K562 (cell line): ENCODE measurements at regions not wholly inside any gene's neighbourhood (a gene's known extent, or its start where the extent isn't known, plus 50 kb on each side); places are given as distances from the start of the nearest gene placed in this dataset.

ENCODE experiments used
- ATAC-seq: fragments of 200-7000 bp; cut with Tn5 transposase; 3 replicates; pipeline ENCODE4 v1.9.1; 2020; ENCODE audit warnings: moderate library complexity
- BruUV-seq: library from RNA; stranded (reverse); fragments of 400-500 nt; replicated peaks from 2 replicates; lab custom pipeline; 2021; lab: Mats Ljungman, UMichigan
- CTCF ChIA-PET: fragments of 300-600 bp; formaldehyde crosslinking; extraction: SDS; loops from one replicate; lab custom pipeline; 2021; ENCODE audit warnings: low intra/inter-chr PET ratio; lab: Yijun Ruan, JAX
- POLR2A ChIA-PET: fragments of 300-600, 350-650 bp; sonication (Branson Sonifier 250); formaldehyde crosslinking; extraction: SDS; loops from one replicate; lab custom pipeline; 2021; ENCODE audit warnings: antibody characterized with exemption, inconsistent platforms; lab: Yijun Ruan, JAX
- DNase-seq, 4 experiments: peaks; one replicate each; pipeline versions ENCODE4 v3.0.0 to v3.0.0-alpha.2; 2011 to 2018; ENCODE audit warnings: low spot score in 3 of 4, mixed read lengths in 3 of 4; ENCODE audit errors: extremely low read depth in 1 of 4
- FAIRE-seq: peaks from 2 replicates; lab custom pipeline; 2011; peaks lifted over from hg19 to GRCh38; lab: Jason Lieb, UNC
- H2AFZ ChIP-seq: 2 replicates; pipeline ENCODE4 v1.6.0; 2011; ENCODE audit warnings: low read depth, low read length, control low read depth, inconsistent platforms
- H3K27ac ChIP-seq: fragments of 200-600 bp; 3 replicates; pipeline ENCODE4 v1.8.0; 2011; ENCODE audit warnings: low read depth, mild to moderate bottlenecking, control low read depth, inconsistent platforms, low read length, moderate library complexity, mixed read lengths; ENCODE audit errors: extremely low read depth
- H3K27me3 ChIP-seq, 2 experiments: fragments of 300-600 bp in 1 of 2; 2 replicates in 1 of 2; 3 replicates in 1 of 2; pipeline versions ENCODE4 v1.6.0 to v1.8.0; 2011; ENCODE audit warnings: inconsistent platforms in 2 of 2, low read length in 2 of 2, mild to moderate bottlenecking in 1 of 2, mixed read lengths in 1 of 2, moderate library complexity in 1 of 2; ENCODE audit not compliant: control insufficient read depth in 2 of 2, insufficient read depth in 2 of 2
- H3K36me3 ChIP-seq: fragments of 300-600 bp; 3 replicates; pipeline ENCODE4 v1.8.0; 2011; ENCODE audit warnings: mild to moderate bottlenecking, low read length, inconsistent platforms; ENCODE audit not compliant: control insufficient read depth, insufficient read depth
- H3K4me1 ChIP-seq, 2 experiments: fragments of 200-600 bp in 1 of 2; replicated peaks in 1 of 2; 2 replicates in 1 of 2; 3 replicates in 1 of 2; pipeline versions ENCODE4 v1.5.1 to v1.8.0; 2011; ENCODE audit warnings: inconsistent platforms in 2 of 2, low read length in 2 of 2, mild to moderate bottlenecking in 1 of 2, mixed read lengths in 1 of 2, moderate library complexity in 1 of 2; ENCODE audit not compliant: control insufficient read depth in 2 of 2, insufficient read depth in 2 of 2
- H3K4me2 ChIP-seq: 2 replicates; pipeline ENCODE4 v1.6.1; 2011; ENCODE audit warnings: low read length, control low read depth, inconsistent platforms, mixed read lengths; ENCODE audit not compliant: insufficient read depth
- H3K4me3 ChIP-seq: fragments of 200-600 bp; sonication (generic), shearing (Covaris generic); 2 replicates; pipeline ENCODE4 v1.5.1; 2016; ENCODE audit warnings: control low read depth, inconsistent platforms
- H3K79me2 ChIP-seq: fragments of 200-600 bp; 3 replicates; pipeline ENCODE4 v1.8.0; 2011; ENCODE audit warnings: low read length, inconsistent platforms; ENCODE audit not compliant: control insufficient read depth, insufficient read depth
- H3K9ac ChIP-seq, 2 experiments: 2 replicates each; pipeline versions ENCODE4 v1.6.0 to v1.6.1; 2011; ENCODE audit warnings: low read depth in 2 of 2, low read length in 2 of 2, control low read depth in 1 of 2, inconsistent platforms in 1 of 2, mild to moderate bottlenecking in 1 of 2, mixed read lengths in 1 of 2; ENCODE audit not compliant: insufficient read depth in 1 of 2
- H3K9me1 ChIP-seq: one replicate; pipeline ENCODE4 v1.6.0; 2011; ENCODE audit warnings: inconsistent platforms, mild to moderate bottlenecking, low read length, moderate library complexity; ENCODE audit not compliant: control insufficient read depth, insufficient read depth
- H3K9me3 ChIP-seq: replicated peaks from 2 replicates; pipeline ENCODE4 v1.5.1; 2011; ENCODE audit warnings: low read depth, low read length, inconsistent platforms; ENCODE audit not compliant: control insufficient read depth, insufficient read depth
- H4K20me1 ChIP-seq: replicated peaks from 2 replicates; pipeline ENCODE4 v1.6.1; 2011; ENCODE audit warnings: low read length, inconsistent platforms, mixed read lengths; ENCODE audit not compliant: control insufficient read depth, insufficient read depth
- ATF3 ChIP-seq, 2 experiments: fragments of 450-650 bp in 1 of 2; sonication (generic) in 1 of 2; formaldehyde crosslinking in 1 of 2; IDR thresholded peaks in 1 of 2; conservative IDR thresholded peaks in 1 of 2; 2 replicates each; pipeline versions ENCODE4 v1.6.1 to v1.8.1; 2016 to 2023; ENCODE audit warnings: mild to moderate bottlenecking in 2 of 2, moderate library complexity in 2 of 2, inconsistent platforms in 1 of 2, missing genetic modification reagents in 1 of 2
- CREBBP ChIP-seq: IDR thresholded peaks from one replicate; pipeline ENCODE4 v1.6.1; 2012; ENCODE audit warnings: low read depth, mild to moderate bottlenecking, control low read depth, inconsistent platforms, low read length
- FOXA1 ChIP-seq: fragments of 450-650 bp; IDR thresholded peaks from 2 replicates; pipeline ENCODE4 v1.6.1; 2016; ENCODE audit warnings: mild to moderate bottlenecking, borderline replicate concordance
- HDGF ChIP-seq: fragments of 450-650 bp; IDR thresholded peaks from 2 replicates; pipeline ENCODE4 v1.6.1; 2016
- KDM2B ChIP-seq: fragments of 250-450 bp; sonication (Bioruptor Pico); IDR thresholded peaks from 2 replicates; pipeline ENCODE4 v1.8.0; 2021; ENCODE audit warnings: mild to moderate bottlenecking, moderate library complexity
- PBX2 ChIP-seq, 2 experiments: IDR thresholded peaks in 1 of 2; conservative IDR thresholded peaks in 1 of 2; 2 replicates each; pipeline ENCODE4 v1.6.1; 2016; ENCODE audit warnings: low read depth in 2 of 2, mild to moderate bottlenecking in 1 of 2, missing compliant biosample characterization in 1 of 2, missing genetic modification characterization in 1 of 2, moderate library complexity in 1 of 2
- PCBP2 ChIP-seq: fragments of 200-400 bp; formaldehyde crosslinking; IDR thresholded peaks from 2 replicates; pipeline ENCODE4 v1.6.1; 2018; ENCODE audit warnings: low read length, low read depth, mild to moderate bottlenecking, moderate library complexity; ENCODE audit not compliant: poor library complexity, severe bottlenecking
- PHF8 ChIP-seq: fragments of 200-600 bp; sonication (generic); IDR thresholded peaks from 2 replicates; pipeline ENCODE4 v1.6.1; 2012; ENCODE audit warnings: mixed run types, mild to moderate bottlenecking, inconsistent platforms, low read length, moderate library complexity, borderline replicate concordance
- PTTG1 ChIP-seq: fragments of 450-650 bp; IDR thresholded peaks from 2 replicates; pipeline ENCODE4 v1.6.1; 2016; ENCODE audit warnings: low read depth, mild to moderate bottlenecking, missing genetic modification characterization, missing compliant biosample characterization
- SMAD3 ChIP-seq: fragments of 450-650 bp; formaldehyde crosslinking; conservative IDR thresholded peaks from 2 replicates; pipeline ENCODE4 v1.4.0; 2020; ENCODE audit warnings: mild to moderate bottlenecking
- SMARCE1 ChIP-seq: fragments of 450-650 bp; IDR thresholded peaks from 2 replicates; pipeline ENCODE4 v1.7.1; 2016; ENCODE audit warnings: mild to moderate bottlenecking
- SP2 ChIP-seq: IDR thresholded peaks from 2 replicates; pipeline ENCODE4 v1.6.1; 2011; ENCODE audit warnings: mild to moderate bottlenecking, low read depth, low read length, moderate library complexity; ENCODE audit not compliant: poor library complexity, severe bottlenecking; ENCODE audit errors: extremely low read depth
- ZBED1 ChIP-seq: IDR thresholded peaks from 2 replicates; pipeline ENCODE4 v1.6.1; 2014
- ZNF431 ChIP-seq: sonication (generic); formaldehyde crosslinking; IDR thresholded peaks from 2 replicates; pipeline ENCODE4 v1.8.0; 2022; ENCODE audit warnings: mild to moderate bottlenecking, missing genetic modification reagents
- ZNF668 ChIP-seq: fragments of 250-450 bp; sonication (Bioruptor Pico); IDR thresholded peaks from 2 replicates; pipeline ENCODE4 v1.8.0; 2022; ENCODE audit warnings: mild to moderate bottlenecking, inconsistent platforms
- WGBS: fragments of 100-300 bp; shearing (Covaris generic); methylation state at CpG from one replicate; pipeline ENCODE4 v1.1.6; 2016; ENCODE audit warnings: low coverage, mixed read lengths; ENCODE audit not compliant: insufficient coverage; ENCODE audit errors: missing lambda C conversion rate; 5-methylcytosine and 5-hydroxymethylcytosine counted together
- in situ Hi-C: fragments of 300-500 bp; cut with MboI; formaldehyde crosslinking; loops from 4 replicates; pipeline ENCODE4 v1.15.0; 2018; ENCODE audit warnings: inconsistent platforms, mixed read lengths
- intact Hi-C: fragments of 100-400 bp; cut with micrococcal nuclease; formaldehyde crosslinking; loops from 2 replicates; pipeline ENCODE4 v1.14.2; 2022
- TF ChIP-seq, protein P1 (sequence below): sonication (generic); formaldehyde crosslinking; IDR thresholded peaks from 2 replicates; pipeline ENCODE4 v1.4.0; 2020; ENCODE audit warnings: mild to moderate bottlenecking, missing genetic modification reagents

DNA sequence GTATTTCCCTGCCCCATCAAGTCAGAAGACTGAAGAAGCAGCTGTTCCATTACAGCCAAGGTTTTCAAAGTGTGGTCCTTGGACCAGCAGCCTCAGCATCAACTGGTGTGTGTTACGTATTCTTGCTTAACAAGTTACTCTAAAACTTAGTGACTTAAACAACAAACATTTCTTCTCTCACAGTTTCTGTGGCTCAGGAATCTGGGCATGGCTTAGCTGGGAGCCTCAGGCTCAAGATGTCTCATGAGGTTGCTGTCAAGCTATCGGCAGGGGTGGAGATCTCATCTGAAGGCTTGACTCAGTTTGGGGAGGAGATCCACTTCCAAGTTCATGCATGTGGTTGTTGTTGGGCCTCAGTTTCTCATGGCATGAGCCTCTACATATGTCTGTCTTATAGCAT, 174.5 kb downstream of the KTN1 start (continued):
- TF ChIP-seq ATF3 (IDR thresholded peaks at IDR 0.05) (no peak), ATF3 (CRISPR knock-in tag; conservative IDR thresholded peaks at IDR 0.05) (no peak), ZNF431 (CRISPR knock-in tag) (no peak)
- TF ChIP-seq, protein P1, sequence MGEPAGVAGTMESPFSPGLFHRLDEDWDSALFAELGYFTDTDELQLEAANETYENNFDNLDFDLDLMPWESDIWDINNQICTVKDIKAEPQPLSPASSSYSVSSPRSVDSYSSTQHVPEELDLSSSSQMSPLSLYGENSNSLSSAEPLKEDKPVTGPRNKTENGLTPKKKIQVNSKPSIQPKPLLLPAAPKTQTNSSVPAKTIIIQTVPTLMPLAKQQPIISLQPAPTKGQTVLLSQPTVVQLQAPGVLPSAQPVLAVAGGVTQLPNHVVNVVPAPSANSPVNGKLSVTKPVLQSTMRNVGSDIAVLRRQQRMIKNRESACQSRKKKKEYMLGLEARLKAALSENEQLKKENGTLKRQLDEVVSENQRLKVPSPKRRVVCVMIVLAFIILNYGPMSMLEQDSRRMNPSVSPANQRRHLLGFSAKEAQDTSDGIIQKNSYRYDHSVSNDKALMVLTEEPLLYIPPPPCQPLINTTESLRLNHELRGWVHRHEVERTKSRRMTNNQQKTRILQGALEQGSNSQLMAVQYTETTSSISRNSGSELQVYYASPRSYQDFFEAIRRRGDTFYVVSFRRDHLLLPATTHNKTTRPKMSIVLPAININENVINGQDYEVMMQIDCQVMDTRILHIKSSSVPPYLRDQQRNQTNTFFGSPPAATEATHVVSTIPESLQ (CRISPR knock-in tag), result no peak

GRCh38 chr14:55754871-55755270, 174.9 kb downstream of the KTN1 start:
- no peak for FAIRE-seq
- no peaks in the 10 kb centered on the region for H3K9me1 ChIP-seq
- intact Hi-C loops, result no loop called here
- H2AFZ ChIP-seq, result no peak overlapping the region
- no peaks in the 10 kb centered on the region for H3K4me1 ChIP-seq
- H3K4me2 ChIP-seq, result no peak overlapping the region
- DNase-seq, result no peak
- H3K36me3 ChIP-seq, result no peaks in the 10 kb centered on the region
- no peaks in the 10 kb centered on the region for H3K9me3 ChIP-seq
- ChIA-PET POLR2A (interaction anchor here (0.7 kb wide), 1 partner anchor 646 kb away, joined by 3 read pairs; no protein-coding TSS in a partner anchor), CTCF (no interaction called here)
- in situ Hi-C loops, result no loop called here
- no TSS peak for BruUV-seq
- 23% methylated on average over 5 of the region's 5 CpGs for WGBS
- no peaks in the 10 kb centered on the region for H3K79me2 ChIP-seq
- no peak overlapping the region for H3K9ac ChIP-seq
- ATAC-seq, result no peak
- TF ChIP-seq ZBED1, result no peak
- no peak for TF ChIP-seq KDM2B
- TF ChIP-seq SP2, result no peak
- no peak for TF ChIP-seq HDGF
- TF ChIP-seq PCBP2, result no peak
- no peak for TF ChIP-seq ZNF668 (CRISPR knock-in tag)
- TF ChIP-seq SMARCE1, result no peak
- TF ChIP-seq PBX2 (CRISPR knock-in tag; IDR thresholded peaks at IDR 0.05; ENCODE audit: low read depth), result no peak
- no peak for TF ChIP-seq PBX2 (tag; conservative IDR thresholded peaks at IDR 0.05; ENCODE audit: low read depth)
- no peak for TF ChIP-seq PHF8
- no peak for TF ChIP-seq CREBBP
- no peak for TF ChIP-seq SMAD3 (CRISPR knock-in tag)
- TF ChIP-seq PTTG1 (tag), result no peak
- no peak for TF ChIP-seq FOXA1
- TF ChIP-seq, all 486 proteins: peak for 0
- Histone ChIP-seq H3K4me3 (no peak overlapping the region), H3K27ac (no peak overlapping the region), H3K27me3 (peaks cover 0 to 8% of the 10 kb centered on the region in 2 experiments; a peak in 2 of 5 replicates), H4K20me1 (no peaks in the 10 kb centered on the region)
